ENCODE measurements at regions not wholly inside any gene's neighbourhood (a gene's known extent, or its start where the extent isn't known, plus 50 kb on each side); places are given as distances from the start of the nearest gene placed in this dataset.

DNA sequence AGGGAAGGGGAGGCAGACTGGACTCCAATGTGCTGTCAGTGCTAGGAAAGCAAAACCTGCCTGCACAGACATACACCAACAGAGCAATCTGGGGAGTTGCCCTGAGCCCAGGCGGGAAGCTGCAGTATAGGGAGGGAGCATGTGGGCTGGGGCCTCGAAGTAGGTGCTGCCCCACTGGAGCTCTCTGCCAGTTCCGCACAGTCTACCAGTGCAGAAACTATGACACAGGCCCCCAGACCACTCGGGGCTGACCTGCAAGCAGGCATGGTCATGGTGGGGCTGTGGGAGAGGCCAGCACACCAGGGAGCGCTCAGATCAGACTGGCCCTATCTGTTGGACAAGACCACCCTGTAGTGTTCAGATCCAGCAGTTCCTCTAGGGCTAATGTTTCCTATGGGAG lies 344.1 kb upstream of the TRAM1L1 start:
- no peak for DNase-seq (ENCODE audit: low read depth)

- no peak for DNase-seq (ENCODE audit: low read depth)
Observed at GRCh38 chr4:117434424-117434823, 349.0 kb upstream of the TRAM1L1 start.

GRCh38 chr4:117447925-117448324 lies 362.5 kb upstream of the TRAM1L1 start:
- DNase-seq (ENCODE audit: low read depth) = no peak

DNA sequence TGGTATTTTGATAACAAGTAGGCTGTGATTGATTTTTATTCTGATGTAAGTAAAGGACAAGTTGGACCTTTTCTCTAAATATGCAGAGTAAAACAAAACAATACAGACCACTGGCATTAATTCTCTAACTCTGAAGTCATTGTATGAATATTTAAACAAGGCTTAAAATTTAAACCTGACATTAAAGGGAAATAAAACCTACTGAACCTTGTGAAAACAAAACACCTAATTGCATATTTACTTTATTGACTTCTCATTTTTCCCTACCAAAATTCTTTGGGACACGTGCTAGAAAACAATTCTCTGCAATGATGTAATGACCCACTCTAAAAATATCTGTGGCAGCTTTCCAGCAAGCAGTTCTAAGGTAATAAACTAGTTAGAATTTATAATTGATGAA lies 369.7 kb upstream of the TRAM1L1 start:
- DNase-seq (ENCODE audit: low read depth) = no peak

DNA sequence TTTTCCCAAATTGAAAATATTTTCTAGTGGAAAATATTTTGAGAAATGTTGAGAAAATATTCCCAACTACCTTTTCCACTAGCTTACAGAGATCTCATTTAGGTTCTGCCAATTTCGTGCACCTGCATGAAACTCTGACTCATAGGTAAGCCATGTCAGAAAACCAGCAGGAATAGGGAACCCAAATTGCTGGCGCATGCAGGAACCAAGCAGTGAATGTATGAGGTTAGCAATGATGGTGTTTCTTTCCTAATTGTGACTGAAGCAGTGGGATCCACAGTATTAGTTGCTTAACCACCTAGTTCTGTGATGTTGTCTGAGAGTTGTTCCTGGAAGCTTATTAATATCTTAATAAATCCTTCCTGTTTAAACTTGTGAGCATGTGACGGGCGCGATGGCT lies 381.0 kb upstream of the TRAM1L1 start:
- DNase-seq (ENCODE audit: low read depth) = no peak

DNA sequence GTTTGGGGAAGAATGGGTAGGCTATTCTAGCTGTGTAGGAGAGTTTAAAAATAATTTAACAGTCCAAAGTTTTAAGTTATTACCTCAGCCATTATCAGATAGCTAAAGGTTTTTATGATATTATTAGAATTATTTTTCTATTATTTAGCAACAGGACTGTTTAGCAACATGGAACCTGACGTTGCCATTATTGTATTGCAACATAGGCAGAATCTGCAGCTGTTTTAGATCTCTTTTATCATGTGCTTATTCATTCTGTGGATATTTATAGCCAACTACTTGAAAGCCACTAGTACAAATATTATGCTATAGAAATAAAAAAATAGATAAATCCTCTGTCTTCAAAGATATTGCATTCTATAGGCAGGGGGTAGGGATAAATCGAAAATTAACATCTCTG lies 382.0 kb upstream of the TRAM1L1 start:
- DNase-seq (ENCODE audit: low read depth) = no peak

DNA sequence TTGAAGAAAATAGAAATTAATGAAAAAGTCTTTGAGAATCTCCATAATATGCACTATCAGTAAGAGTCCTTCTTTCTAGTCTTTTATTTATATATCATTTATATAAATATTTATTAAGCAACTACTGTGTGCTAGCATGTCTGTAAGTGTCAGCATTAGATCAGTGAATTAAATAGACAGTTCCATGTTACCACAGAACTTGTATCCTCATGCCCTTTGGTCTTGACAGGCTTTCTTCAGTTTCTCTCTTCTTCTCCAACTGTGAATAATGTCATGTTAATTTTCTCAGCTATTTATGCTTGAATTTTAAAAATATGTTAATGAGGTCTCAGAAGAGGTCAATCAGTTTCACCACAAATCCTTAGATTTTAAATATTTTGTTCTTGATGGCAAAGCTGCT lies 389.6 kb upstream of the TRAM1L1 start:
- DNase-seq (ENCODE audit: low read depth) = no peak

DNA sequence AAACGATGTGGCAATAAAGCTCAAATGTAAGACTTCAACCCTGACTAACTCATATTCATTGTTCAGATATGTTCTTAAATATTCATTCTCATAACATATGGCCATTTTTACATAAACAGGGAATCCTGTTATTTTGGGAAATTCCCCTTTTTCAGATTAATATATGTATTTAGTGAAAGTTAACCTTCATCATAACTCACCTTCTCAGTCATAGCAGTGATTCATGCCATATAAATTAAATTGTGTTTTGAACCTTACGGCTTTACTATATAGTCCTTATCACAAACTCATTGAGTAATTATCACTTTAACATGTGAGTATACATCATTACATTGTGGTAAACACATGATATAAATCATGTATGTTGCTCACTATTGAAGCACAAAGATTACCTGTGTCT lies 392.5 kb upstream of the TRAM1L1 start:
- no peak for DNase-seq (ENCODE audit: low read depth)

GRCh38 chr4:117478702-117479101 lies 393.3 kb upstream of the TRAM1L1 start:
- DNase-seq (ENCODE audit: low read depth) = no peak

- no peak for DNase-seq (ENCODE audit: low read depth)
Observed at GRCh38 chr4:117479673-117480072, 394.3 kb upstream of the TRAM1L1 start.

- DNase-seq (ENCODE audit: low read depth) = no peak
Observed at GRCh38 chr4:117481742-117482141, 396.4 kb upstream of the TRAM1L1 start.

- DNase-seq (ENCODE audit: low read depth) = no peak
Observed at GRCh38 chr4:117488692-117489091, 403.3 kb upstream of the TRAM1L1 start.

- no peak for DNase-seq (ENCODE audit: low read depth)
Observed at GRCh38 chr4:117489107-117489506, 403.7 kb upstream of the TRAM1L1 start.

DNA sequence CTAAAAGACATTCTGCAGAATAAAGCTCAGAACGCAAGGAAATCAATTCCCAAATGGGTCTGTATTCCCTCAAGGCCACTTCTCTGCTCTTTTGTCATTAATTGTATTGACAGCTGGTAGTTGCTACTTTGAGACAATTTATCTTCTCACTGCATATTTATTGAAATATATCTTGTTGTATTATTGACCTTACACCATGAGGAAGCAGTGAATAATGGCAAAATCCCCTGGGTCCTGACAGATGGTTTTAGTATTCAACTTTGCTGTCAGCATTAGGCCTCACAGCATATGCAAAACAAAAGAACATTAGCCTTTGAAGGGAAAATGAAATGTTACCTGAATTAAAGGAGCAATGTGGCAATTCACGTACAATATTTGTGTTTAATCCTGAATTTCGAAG lies 406.1 kb upstream of the TRAM1L1 start:
- DNase-seq (ENCODE audit: low read depth) = no peak

DNA sequence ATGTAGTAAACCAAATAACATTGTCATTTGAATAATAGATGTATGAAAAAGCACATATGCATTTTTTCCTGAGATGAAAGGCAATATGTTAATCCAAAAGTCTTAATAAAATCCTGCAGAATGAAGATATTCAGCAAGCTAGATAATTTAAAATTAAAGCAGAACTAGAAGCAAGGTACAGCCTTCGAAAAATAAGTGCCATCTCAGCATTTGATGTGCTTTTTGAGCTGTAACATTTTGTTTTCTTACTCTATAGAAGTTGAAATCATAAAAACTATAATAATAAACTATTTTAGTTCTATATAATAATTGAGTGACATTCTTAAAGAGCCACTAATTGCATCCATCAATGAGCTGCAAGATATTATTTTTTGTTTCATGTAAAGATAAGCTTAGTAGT lies 410.4 kb upstream of the TRAM1L1 start:
- no peak for DNase-seq (ENCODE audit: low read depth)

DNA sequence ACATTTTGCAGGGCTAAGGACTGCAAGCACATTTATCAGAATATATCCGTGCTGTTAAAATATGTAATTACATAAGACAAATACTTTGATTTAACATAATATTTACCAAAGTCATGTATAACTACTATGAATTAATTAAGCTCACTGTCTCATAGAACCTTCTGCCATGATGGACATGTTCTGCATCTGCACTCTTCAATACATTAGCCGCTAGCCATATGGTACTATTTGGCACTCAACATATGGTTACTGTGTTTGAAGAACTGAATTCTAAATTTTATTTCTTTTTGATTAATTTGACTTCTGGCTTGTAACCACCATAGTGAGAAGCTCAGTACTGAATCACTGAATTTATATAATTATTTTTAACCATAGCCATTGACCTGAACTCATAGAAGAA lies 427.0 kb upstream of the TRAM1L1 start:
- no peak for DNase-seq (ENCODE audit: low read depth)

- DNase-seq (ENCODE audit: low read depth) = no peak
Observed at GRCh38 chr4:117514391-117515175, 429.2 kb upstream of the TRAM1L1 start.

DNA sequence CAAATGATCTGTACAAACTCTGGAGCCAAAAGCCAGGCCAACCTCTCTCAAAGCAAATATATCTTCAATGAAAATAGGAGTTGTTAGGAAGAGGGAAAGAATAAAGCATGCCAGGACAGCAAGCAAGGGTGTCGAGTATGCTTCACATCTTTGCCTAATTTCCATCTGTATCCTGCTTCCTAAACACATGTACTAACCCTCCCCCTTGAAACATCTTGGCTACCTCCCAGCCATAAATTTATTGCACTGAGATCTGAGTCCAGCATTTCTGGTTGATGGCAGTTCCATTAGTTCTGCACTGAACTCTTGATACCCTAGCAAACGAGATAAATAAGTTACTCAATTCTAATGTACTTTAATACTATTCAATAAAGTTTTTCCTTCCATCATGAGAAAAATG lies 430.5 kb upstream of the TRAM1L1 start:
- no peak for DNase-seq (ENCODE audit: low read depth)

- DNase-seq (ENCODE audit: low read depth) = no peak
Observed at GRCh38 chr4:117527601-117528000, 442.2 kb upstream of the TRAM1L1 start.

GRCh38 chr4:117529401-117529800 lies 444.0 kb upstream of the TRAM1L1 start:
- DNase-seq (ENCODE audit: low read depth) = no peak

GRCh38 chr4:117533501-117533900 lies 448.1 kb upstream of the TRAM1L1 start:
- DNase-seq (ENCODE audit: low read depth) = no peak

DNA sequence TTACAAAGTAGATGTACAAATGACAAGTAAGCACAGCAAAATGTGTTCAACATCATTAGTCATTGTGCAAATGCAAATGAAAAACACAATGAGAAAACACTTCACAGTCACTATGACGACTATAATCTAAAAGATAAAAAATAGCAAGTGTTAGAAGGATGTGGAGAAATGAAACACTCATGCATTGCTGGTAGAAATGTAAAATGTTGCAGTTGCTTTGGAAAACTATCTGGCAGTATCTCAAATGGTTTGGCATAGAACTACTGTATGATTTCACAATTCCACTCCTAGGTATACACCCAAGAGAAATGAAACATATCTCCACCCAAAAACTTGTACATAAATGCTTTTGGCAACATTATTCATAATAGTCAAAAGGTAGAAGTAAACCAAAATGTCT lies 459.7 kb upstream of the TRAM1L1 start:
- DNase-seq (ENCODE audit: low read depth) = no peak

GRCh38 chr4:117549524-117549923 lies 464.1 kb upstream of the TRAM1L1 start:
- no peak for DNase-seq (ENCODE audit: low read depth)

GRCh38 chr4:117550085-117550484 lies 464.7 kb upstream of the TRAM1L1 start:
- no peak for DNase-seq (ENCODE audit: low read depth)

Data from EH (cell line).